AG04450 (cell line): ENCODE measurements at regions not wholly inside any gene's neighbourhood (a gene's known extent, or its start where the extent isn't known, plus 50 kb on each side); places are given as distances from the start of the nearest gene placed in this dataset.

Experiments
- CTCF ChIA-PET: fragments of 300-600, 350-600 bp; formaldehyde crosslinking; extraction: SDS; loops from one replicate; lab custom pipeline; 2022; ENCODE audit warnings: antibody characterized with exemption, inconsistent platforms; lab: Charles Lee
- POLR2A ChIA-PET: fragments of 350-600 bp; formaldehyde crosslinking; extraction: SDS; loops from one replicate; lab custom pipeline; 2021; ENCODE audit warnings: antibody characterized with exemption, inconsistent platforms; lab: Yijun Ruan, JAX
- DNase-seq: peaks from one replicate; pipeline ENCODE4 v3.0.0-alpha.2; 2011; ENCODE audit warnings: low read depth, low spot score
- H3K27ac ChIP-seq: one replicate; pipeline ENCODE4 v1.5.1; 2012; ENCODE audit warnings: low read depth, low read length, control low read depth
- H3K27me3 ChIP-seq: one replicate; pipeline ENCODE4 v1.6.0; 2012; ENCODE audit warnings: low read length; ENCODE audit not compliant: control insufficient read depth, insufficient read depth
- H3K4me3 ChIP-seq: 2 replicates; pipeline ENCODE4 v1.5.1; 2011; ENCODE audit warnings: mild to moderate bottlenecking, low read depth, low read length, control low read depth
- H3K9me3 ChIP-seq: 2 replicates; pipeline ENCODE4 v1.5.1; 2012; ENCODE audit warnings: low read length; ENCODE audit not compliant: control insufficient read depth, insufficient read depth
- TF ChIP-seq, protein P1 (sequence below): IDR thresholded peaks from 2 replicates; pipeline ENCODE4 v1.5.1; 2011; ENCODE audit warnings: low read depth, low read length, control low read depth, inconsistent platforms

DNA sequence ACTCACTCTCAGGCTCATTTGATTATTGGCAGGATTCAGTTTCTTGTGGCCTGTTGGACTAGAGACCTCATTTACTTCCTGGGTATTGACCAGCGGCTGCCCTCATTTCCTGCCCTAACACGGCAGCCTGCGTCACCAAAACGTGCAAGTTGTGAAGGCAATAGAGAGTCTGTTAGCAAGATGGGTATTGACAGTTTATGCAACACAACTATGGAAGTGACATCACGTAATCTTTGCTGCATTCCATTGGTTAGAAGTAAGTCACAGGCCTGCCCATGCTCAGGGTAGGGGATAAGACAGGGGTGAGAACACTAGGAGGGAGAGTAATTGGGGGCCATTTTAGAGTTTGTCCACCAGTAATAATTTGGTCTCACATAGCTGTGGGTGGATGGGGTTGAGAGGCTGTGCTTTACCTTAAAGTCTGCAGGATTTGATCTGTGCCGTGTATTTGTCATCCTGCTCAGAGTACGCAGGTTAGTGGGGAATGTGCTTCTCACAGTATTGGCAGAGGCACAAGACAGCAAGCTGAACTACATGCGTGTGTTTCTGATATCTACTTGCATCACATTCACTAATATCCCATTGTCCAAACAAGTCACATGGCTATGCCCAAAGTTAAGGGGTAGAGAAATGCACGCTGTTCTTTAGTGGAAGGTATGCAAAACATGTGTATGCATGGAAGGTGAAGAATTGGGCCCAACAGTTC lies 83.3 kb downstream of the EDEM1 start:
- Histone ChIP-seq H3K27me3 (no peaks in the 10 kb centered on the region), H3K4me3 (no peak overlapping the region), H3K9me3 (no peaks in the 10 kb centered on the region), H3K27ac (no peak overlapping the region)
- TF ChIP-seq, protein P1, sequence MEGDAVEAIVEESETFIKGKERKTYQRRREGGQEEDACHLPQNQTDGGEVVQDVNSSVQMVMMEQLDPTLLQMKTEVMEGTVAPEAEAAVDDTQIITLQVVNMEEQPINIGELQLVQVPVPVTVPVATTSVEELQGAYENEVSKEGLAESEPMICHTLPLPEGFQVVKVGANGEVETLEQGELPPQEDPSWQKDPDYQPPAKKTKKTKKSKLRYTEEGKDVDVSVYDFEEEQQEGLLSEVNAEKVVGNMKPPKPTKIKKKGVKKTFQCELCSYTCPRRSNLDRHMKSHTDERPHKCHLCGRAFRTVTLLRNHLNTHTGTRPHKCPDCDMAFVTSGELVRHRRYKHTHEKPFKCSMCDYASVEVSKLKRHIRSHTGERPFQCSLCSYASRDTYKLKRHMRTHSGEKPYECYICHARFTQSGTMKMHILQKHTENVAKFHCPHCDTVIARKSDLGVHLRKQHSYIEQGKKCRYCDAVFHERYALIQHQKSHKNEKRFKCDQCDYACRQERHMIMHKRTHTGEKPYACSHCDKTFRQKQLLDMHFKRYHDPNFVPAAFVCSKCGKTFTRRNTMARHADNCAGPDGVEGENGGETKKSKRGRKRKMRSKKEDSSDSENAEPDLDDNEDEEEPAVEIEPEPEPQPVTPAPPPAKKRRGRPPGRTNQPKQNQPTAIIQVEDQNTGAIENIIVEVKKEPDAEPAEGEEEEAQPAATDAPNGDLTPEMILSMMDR: no peak
- ChIA-PET CTCF (no interaction called here), POLR2A (no interaction called here)
- DNase-seq: no peak

DNA sequence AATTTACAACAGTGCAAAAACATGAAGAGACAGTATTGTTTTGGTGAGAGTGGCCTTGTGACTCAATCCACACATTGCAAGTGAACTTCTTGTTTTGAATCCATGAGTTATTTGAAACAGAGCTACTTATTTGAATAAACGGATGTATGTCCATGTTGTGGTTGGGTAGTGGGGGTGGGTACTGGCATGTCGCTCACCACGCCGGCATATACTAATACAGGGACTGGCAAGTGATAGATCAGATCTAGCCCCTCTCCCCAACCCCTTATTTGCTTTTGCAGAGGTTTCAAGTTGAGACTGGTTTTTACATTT lies 83.8 kb downstream of the EDEM1 start:
- H3K4me3 ChIP-seq: no peak overlapping the region
- H3K9me3 ChIP-seq: no peaks in the 10 kb centered on the region
- TF ChIP-seq, protein P1: no peak
- no peak for DNase-seq
- CTCF ChIA-PET: no interaction called here
- no peak overlapping the region for H3K27ac ChIP-seq
- POLR2A ChIA-PET: no interaction called here
- no peaks in the 10 kb centered on the region for H3K27me3 ChIP-seq

DNA sequence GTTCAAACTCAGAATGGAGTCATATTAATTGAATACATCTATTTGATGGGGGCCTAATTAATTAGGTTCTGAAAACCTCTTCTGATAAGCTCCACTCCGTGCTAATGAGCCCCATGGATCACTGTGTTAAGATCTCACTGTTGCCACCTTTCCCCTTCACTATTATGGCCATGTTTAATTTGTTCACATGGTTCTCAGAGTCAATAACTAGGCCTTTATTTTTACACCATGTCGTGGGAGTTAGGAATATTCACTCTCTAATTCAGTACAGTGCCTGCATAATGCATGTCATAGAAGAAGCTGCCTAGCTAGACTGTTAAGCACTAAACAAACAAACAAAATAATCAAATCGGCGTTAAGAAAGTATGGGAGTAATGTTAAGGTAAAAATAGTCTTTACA lies 84.9 kb downstream of the EDEM1 start:
- Histone ChIP-seq H3K27ac (no peak overlapping the region), H3K27me3 (no peaks in the 10 kb centered on the region), H3K9me3 (no peaks in the 10 kb centered on the region), H3K4me3 (no peak overlapping the region)
- POLR2A ChIA-PET: no interaction called here
- TF ChIP-seq, protein P1: no peak
- DNase-seq: no peak
- CTCF ChIA-PET: no interaction called here

DNA sequence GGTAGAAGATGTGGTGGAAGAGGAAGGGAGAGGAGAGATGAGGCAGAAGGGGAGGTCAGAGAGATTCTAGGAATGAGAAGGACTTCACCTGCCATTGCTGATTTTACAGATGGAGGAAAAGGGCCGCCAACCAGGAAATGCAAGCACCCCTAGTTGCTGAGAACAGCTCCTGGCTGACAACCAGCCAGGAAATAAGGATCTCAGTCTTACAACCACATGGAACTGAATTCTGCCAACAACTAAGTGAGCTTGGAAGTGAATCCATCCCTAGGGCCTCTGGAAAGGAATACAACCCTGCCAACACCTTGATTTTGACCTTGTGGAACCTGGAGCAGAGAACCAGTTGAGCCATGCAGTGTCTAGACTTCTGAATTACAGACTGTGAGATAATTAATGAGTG lies 86.6 kb downstream of the EDEM1 start:
- POLR2A ChIA-PET: no interaction called here
- CTCF ChIA-PET: no interaction called here
- Histone ChIP-seq H3K9me3 (no peaks in the 10 kb centered on the region), H3K4me3 (no peak overlapping the region), H3K27me3 (no peaks in the 10 kb centered on the region), H3K27ac (no peak overlapping the region)
- TF ChIP-seq, protein P1: no peak
- DNase-seq: no peak

DNA sequence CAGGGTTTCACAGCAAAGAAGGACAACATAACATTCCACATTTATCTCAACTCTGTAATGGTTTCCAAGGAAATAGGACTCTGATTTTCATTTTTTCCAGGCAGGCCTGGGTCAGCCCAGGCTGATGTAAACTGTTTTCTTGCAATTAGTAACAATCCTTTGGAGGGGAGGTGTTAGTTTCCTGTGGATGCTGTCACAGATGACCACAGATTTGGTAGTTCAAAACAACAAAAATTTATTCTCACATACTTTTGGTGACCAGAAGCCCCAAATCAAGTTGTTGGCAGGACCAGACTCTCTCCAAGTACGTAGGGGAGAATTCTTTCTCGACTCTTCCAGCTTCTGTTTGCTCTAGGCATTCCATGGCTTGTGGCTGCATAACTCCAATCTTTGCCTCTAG lies 88.0 kb downstream of the EDEM1 start:
- POLR2A ChIA-PET: no interaction called here
- H3K9me3 ChIP-seq: no peaks in the 10 kb centered on the region
- H3K4me3 ChIP-seq: no peak overlapping the region
- no peak for DNase-seq
- H3K27me3 ChIP-seq: no peaks in the 10 kb centered on the region
- TF ChIP-seq, protein P1: no peak
- CTCF ChIA-PET: no interaction called here
- H3K27ac ChIP-seq: no peak overlapping the region
